ENCODE measurements at regions not wholly inside any gene's neighbourhood (a gene's known extent, or its start where the extent isn't known, plus 50 kb on each side); places are given as distances from the start of the nearest gene placed in this dataset.

GRCh38 chr9:32707326-32707725, 71.9 kb upstream of the TAF1L start:
- TF ChIP-seq POLR2AphosphoS5 (IDR thresholded peaks at IDR 0.05; ENCODE audit: low read depth) (no peak), CTCF (IDR thresholded peaks at IDR 0.05; ENCODE audit: insufficient read depth, low read length) (no peak), GABPA (IDR thresholded peaks at IDR 0.05; ENCODE audit: low read depth) (no peak)

All from HL-60 (cell line).